Stimulated activated CD8-positive, alpha-beta memory T cell treated with anti-CD3 and anti-CD28 coated beads, Interleukin-7, amount 100 ng/mL, for 1 hour (primary cell): ENCODE measurements at regions not wholly inside any gene's neighbourhood (a gene's known extent, or its start where the extent isn't known, plus 50 kb on each side); places are given as distances from the start of the nearest gene placed in this dataset.
"Not testable (repeated sequence)": the region's sequence is repeated elsewhere in the genome, so short reads cannot be mapped to it uniquely, and the experiment has no call there.

ENCODE experiments used
- DNase-seq, 2 donors: peaks; one replicate each; pipeline ENCODE4 v3.0.0-alpha.2; 2020; ENCODE audit warnings: low read depth in 2 of 2

DNA sequence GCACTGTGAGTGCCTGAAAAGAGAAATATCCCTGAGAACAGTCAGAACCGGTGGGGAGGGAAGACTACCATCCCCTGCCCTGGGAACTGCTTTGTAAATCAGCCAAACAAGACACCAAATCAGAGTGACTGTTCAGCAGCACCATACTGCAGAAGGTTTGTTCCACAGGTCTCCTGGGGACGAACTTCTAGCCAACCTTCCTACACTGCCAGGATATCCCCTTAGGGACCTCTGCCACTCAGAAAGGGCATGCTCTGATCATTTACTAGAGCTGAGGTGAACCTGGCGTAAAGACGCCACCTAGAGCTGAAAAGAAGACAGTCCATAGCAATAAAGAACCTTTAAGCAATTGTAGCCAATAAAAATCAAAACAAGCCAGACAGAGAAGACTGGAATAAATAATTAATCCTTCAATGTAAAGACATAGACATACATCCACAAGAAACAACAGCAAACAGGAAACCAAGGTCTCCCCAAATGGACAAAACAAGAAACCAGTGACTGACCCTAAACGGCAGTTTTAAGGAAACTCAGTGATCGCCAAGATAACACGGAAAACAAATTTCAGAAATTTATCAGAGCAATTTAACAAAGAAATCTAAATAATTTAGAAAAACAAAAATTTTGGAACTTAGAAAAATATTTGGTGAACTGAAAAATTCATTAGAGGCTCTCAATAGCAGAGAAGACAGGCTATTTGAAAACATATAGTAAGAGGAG, 228.1 kb upstream of the AMIGO2 start:
- DNase-seq = peak in 1 of 2 donors; percentile 16

DNA sequence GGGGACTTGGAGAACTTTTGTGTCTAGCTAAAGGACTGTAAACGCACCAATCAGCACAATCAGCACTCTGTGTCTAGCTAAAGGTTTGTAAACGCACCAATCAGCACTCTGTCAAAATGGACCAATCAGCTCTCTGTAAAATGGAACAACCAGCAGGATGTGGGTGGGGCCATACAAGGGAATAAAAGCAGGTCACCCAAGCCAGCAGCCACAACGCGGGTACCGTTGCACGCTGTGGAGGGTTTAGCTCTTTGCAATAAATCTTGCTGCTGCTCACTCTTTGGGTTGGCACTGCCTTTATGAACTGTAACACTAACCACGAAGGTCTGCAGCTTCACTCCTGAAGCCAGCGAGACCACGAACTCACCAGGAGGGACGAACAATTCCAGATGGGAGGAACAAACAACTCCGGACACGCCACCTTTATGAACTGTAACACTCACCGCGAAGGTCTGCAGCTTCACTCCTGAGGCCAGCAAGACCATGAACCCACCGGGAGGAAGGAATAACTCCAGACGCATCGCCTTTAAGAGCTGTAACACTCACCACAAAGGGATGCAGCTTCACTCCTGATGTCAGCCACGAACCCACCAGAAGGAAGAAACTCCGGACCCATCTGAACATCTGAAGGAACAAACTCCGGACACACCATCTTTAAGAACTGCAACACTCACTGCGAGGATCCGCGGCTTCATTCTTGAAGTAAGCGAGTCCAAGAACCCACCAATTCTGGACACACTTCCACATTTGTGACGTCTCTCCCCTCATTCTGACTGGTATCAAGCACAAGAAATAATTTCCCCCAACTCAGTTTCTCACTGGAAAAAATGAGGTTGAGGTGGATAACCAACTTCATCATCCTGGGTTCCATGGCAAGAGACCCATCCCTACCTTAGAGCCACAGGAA, 227.3 kb upstream of the AMIGO2 start:
- not testable (repeated sequence) for DNase-seq

DNA sequence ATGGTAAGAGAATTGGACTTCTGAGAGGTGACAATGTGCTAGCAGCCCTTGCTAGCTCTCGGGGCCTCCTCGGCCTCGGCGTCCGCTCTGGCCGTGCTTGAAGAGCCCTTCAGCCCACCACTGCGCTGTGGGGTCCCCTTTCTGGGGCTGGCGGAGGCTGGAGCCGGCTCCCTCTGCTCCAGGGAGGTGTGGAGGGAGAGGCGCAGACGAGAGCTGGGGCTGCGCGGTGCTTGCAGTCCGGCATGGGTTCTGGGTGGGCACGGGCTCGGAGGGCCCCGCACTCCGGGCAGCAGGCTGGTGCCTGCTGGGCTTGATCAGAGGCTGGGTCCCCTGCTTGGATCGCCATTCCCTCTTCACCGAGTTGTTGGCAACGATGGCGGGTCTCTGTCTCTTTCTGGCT, 226.4 kb upstream of the AMIGO2 start:
- DNase-seq = no peak

DNA sequence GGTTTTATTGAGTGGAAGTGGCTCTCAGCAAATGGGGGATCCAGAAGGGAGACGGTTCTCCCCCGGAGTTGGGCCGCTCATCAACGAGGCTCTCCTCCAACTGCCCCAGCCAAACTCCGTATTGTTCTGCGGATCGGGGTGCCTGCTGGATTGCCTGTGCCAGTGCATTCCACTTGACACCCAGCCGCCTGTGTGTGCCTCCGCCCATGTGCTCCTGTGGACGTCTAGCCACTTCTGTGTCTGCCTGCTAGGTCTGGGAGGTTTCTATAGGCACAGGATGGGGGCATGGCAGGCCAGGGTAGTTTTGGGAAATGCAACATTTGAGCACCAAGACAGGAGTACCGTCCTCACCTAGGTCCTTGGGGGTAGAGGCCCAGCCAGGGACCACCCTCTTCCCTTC, 225.7 kb upstream of the AMIGO2 start:
- DNase-seq = no peak

DNA sequence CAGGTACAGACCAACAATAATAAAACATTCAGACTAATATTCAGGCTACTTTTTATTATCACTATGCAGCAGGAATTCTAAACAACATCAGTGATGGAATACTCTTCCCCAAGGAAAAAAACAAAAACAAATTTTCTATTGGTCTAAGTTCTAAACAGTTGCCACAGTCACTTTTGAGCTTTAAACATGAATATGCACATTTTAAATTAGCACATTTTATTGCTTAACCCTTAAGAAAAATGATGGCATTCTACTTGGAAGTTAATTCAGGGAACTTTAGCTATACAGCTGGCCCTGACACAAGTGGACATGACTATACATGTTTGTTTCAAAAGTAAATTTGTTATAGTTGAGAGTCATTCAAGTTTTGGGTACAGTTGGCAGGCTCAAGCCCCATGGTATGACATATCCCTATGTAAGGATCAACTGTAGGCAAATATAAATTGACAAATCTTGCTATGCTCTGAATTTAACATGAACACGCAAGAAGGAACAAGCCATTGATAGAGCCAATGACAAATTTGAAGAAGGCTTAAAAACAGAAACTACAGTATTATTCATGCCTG, 224.3 kb upstream of the AMIGO2 start:
- no peak for DNase-seq

DNA sequence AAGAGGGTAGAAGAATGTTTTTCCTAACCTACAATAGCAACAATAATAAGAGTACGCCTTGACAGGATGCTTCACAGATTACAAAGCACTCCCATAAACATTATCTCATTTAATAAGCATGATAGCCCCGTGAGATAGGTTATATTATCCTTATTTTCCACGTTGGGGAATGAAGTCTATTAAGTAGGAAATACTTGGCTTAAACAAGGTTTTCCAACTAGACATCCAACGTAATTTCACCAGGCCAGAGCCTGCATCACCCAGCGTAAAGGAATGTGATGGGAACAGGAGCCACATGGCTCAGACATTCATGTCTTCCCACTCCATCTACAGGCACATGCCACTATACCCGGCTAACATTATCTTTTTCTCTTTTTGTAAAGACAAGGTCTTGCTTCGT, 223.4 kb upstream of the AMIGO2 start:
- DNase-seq = no peak

DNA sequence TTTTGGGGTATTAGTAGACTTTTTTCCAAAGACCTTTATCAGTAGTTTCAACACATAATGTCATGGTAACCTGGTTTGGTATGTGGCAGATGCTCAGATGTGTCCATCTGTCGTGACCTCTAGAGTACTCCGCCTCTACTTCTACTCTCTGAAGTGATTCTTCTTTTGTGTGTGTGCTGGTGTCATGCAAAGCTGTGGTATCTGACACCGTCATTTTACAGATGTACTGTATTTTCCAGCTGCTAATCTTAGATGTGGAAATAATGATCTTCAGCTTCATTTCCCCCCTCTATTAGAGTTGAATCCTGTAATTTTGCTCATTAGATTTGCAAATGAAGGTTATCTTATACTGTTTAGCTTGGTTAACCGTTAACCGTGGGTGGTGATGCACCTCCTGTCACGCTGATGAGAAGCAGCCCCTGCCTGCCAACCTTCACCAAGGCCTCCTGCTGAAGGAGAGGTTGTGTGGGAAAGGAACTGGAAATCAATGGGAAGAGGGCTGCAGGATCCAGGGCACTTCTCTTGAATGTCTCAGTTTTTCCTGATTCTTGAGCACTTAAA, 222.4 kb upstream of the AMIGO2 start:
- DNase-seq = no peak

DNA sequence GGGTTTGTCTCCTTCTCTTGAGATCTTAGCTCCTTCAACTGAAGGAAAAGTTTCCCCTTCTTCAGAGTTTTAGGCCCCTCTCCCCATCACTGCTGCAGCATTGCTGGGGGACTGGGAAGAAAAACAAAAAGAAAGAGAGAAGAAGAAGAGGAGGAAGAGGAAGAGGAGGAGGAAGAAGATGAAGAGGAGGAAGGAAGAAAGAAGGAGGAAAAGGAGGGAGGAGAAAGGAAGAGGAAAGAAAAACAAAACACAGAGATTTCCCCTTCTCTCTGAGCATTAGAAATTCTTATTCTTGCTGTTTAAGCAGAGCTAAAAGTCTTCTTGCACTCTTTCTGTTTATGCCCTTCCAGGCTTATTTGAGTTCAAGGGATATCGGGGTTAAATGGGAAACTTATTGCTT, 219.8 kb upstream of the AMIGO2 start:
- DNase-seq = no peak

DNA sequence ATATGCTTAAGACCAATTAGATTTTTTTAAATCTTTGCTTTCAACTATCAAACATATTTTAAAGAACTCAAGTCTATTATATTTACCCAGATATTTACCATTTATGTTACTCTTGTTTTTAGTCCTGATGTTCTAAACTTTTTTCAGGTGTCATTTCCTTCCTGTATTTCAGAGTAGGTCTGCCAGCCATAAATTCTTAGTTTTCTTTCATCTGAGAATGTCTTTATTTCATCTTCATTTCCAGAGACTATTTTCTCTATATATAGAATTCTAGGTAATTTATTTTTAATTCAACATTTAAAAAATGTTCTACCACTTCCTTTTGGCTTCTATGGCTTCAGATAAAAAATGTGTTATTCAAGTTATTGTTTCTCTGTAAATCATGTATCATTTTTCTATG, 218.2 kb upstream of the AMIGO2 start:
- DNase-seq = no peak

DNA sequence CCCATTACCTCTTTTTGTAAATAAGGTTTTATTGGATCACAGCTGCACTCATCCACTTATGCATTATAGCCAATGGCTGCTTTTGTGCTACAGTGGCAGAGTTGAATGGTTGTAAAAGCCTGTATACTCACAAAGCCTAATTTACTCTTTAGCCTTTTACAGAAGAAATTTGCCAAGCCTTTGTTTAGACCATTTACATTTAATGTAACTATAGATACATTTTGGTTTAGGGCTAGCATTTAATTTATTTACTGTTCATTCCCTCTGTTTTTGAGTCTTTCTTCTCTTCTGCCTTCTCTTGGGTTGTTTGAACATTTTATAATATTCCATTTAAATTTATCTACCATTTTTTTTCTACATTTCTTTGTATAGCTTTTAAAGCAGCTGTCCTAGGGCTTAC, 217.1 kb upstream of the AMIGO2 start:
- no peak for DNase-seq

DNA sequence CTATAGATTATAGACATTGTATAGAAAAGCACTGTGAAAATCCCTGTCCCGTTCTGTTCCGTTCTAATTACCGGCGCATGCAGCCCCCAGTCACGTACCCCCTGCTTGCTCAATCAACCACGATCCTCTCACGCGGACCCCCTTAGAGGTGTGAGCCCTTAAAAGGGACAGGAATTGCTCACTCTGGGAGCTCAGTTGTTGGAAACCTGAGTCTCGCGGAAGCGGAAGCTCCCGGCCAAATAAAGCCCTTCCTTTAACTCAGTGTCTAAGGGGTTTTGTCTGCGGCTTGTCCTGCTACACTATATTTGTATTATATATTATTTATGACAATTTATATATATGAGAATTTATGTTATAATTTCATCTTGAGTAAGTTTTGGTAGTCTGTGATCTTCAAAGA, 213.6 kb upstream of the AMIGO2 start:
- DNase-seq = no peak

DNA sequence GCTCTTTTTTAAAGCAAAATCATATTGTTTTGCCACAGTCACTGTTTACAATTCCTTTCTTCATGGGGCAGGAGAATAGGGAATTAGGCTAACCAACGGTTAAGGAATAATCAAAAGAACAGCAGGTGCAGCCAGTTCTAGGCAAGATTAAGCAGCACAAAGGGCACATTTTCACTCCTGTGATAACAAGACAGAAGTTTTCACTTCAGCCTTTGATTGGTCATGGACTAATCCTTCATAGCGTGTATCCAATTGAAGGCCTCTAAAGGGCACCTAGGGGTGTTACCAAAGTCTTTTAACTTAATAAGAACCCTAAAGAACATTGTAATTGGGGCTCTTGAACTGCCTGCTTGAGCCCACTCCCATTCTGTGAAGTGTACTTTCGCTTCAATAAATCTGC, 206.9 kb upstream of the AMIGO2 start:
- DNase-seq = no peak
